ENCODE measurements at regions not wholly inside any gene's neighbourhood (a gene's known extent, or its start where the extent isn't known, plus 50 kb on each side); places are given as distances from the start of the nearest gene placed in this dataset.

DNA sequence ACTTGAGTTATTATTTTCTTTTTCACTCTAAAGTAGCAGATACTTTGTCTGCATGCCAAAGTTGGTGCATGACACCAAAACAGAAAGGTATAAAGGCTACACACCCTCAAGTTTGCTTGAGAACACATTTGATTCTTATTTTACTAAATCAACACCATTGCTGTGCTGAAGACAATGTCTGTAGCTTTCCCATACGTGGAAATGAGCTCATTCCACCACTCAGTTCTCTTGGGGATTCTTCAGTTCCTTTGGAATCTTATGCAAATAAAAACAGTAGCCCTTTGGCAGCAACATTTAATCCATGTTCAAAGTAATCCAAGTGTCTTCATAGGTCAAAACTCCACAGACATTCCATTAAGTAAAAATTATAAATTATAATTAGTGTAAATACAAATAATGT lies 264.9 kb downstream of the TLE1 start:
- TF ChIP-seq, protein P1, sequence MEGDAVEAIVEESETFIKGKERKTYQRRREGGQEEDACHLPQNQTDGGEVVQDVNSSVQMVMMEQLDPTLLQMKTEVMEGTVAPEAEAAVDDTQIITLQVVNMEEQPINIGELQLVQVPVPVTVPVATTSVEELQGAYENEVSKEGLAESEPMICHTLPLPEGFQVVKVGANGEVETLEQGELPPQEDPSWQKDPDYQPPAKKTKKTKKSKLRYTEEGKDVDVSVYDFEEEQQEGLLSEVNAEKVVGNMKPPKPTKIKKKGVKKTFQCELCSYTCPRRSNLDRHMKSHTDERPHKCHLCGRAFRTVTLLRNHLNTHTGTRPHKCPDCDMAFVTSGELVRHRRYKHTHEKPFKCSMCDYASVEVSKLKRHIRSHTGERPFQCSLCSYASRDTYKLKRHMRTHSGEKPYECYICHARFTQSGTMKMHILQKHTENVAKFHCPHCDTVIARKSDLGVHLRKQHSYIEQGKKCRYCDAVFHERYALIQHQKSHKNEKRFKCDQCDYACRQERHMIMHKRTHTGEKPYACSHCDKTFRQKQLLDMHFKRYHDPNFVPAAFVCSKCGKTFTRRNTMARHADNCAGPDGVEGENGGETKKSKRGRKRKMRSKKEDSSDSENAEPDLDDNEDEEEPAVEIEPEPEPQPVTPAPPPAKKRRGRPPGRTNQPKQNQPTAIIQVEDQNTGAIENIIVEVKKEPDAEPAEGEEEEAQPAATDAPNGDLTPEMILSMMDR (IDR thresholded peaks at IDR 0.05) = no peak
- no peak for TF ChIP-seq POLR2A (IDR thresholded peaks at IDR 0.05)

Data from body of pancreas (tissue), 4 donors.